Chondrocyte (in vitro differentiated cells): ENCODE measurements at regions not wholly inside any gene's neighbourhood (a gene's known extent, or its start where the extent isn't known, plus 50 kb on each side); places are given as distances from the start of the nearest gene placed in this dataset.

ENCODE experiments used
- DNase-seq: peaks from one replicate; pipeline ENCODE4 v3.0.0; 2021; ENCODE audit warnings: mixed read lengths, low spot score
- H3K27ac Mint-ChIP-seq: one replicate; pipeline ENCODE4 v1.8.0; 2021; ENCODE audit warnings: mild to moderate bottlenecking, moderate library complexity, mixed read lengths; ENCODE audit not compliant: unreplicated experiment
- H3K27me3 Mint-ChIP-seq: 2 replicates; pipeline ENCODE4 v1.8.0; 2021; ENCODE audit warnings: low read depth, mixed read lengths
- H3K36me3 Mint-ChIP-seq: 2 replicates; pipeline ENCODE4 v1.8.0; 2021; ENCODE audit warnings: low read depth, mixed read lengths
- H3K4me1 Mint-ChIP-seq: 2 replicates; pipeline ENCODE4 v1.8.0; 2021; ENCODE audit warnings: low read depth, mild to moderate bottlenecking, mixed read lengths
- H3K4me3 Mint-ChIP-seq: one replicate; pipeline ENCODE4 v1.8.0; 2021; ENCODE audit warnings: mild to moderate bottlenecking, moderate library complexity, mixed read lengths; ENCODE audit not compliant: unreplicated experiment
- H3K9me3 Mint-ChIP-seq: 2 replicates; pipeline ENCODE4 v1.8.0; 2021; ENCODE audit warnings: low read depth, mixed read lengths
- TF ChIP-seq, protein P1 (sequence below): fragments of 200-600 bp; sonication (generic); IDR thresholded peaks from 2 replicates; pipeline ENCODE4 v1.5.0; 2021; ENCODE audit warnings: antibody characterized with exemption, mild to moderate bottlenecking, moderate library complexity

DNA sequence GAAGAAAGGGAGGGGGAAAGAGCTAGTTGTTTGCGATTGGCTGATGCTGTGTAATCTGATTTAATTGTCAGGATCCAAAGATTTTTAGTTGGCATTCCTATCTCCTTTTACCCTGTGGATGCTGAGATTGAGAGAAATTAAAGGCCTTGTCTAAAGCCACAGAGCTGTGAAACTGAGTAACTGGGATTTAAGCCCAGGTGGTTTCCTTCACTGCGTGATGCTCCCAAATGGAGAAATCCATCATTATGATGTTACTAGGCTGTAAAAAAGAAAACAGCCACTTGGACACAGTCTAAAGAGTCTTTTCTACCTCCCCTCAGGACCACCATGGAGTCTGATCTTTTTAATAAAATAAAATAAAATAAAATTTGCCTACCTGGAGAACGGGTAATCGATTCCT, 883.0 kb upstream of the NR2F2 start:
- H3K4me1 Mint-ChIP-seq, result peaks cover 12% of the 10 kb centered on the region
- H3K27me3 Mint-ChIP-seq, result no peaks in the 10 kb centered on the region
- H3K4me3 Mint-ChIP-seq, result no peak overlapping the region
- H3K36me3 Mint-ChIP-seq, result no peaks in the 10 kb centered on the region
- no peak for DNase-seq
- peaks cover 5% of the 10 kb centered on the region for H3K9me3 Mint-ChIP-seq
- TF ChIP-seq, protein P1, sequence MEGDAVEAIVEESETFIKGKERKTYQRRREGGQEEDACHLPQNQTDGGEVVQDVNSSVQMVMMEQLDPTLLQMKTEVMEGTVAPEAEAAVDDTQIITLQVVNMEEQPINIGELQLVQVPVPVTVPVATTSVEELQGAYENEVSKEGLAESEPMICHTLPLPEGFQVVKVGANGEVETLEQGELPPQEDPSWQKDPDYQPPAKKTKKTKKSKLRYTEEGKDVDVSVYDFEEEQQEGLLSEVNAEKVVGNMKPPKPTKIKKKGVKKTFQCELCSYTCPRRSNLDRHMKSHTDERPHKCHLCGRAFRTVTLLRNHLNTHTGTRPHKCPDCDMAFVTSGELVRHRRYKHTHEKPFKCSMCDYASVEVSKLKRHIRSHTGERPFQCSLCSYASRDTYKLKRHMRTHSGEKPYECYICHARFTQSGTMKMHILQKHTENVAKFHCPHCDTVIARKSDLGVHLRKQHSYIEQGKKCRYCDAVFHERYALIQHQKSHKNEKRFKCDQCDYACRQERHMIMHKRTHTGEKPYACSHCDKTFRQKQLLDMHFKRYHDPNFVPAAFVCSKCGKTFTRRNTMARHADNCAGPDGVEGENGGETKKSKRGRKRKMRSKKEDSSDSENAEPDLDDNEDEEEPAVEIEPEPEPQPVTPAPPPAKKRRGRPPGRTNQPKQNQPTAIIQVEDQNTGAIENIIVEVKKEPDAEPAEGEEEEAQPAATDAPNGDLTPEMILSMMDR, result no peak
- H3K27ac Mint-ChIP-seq, result no peak overlapping the region

DNA sequence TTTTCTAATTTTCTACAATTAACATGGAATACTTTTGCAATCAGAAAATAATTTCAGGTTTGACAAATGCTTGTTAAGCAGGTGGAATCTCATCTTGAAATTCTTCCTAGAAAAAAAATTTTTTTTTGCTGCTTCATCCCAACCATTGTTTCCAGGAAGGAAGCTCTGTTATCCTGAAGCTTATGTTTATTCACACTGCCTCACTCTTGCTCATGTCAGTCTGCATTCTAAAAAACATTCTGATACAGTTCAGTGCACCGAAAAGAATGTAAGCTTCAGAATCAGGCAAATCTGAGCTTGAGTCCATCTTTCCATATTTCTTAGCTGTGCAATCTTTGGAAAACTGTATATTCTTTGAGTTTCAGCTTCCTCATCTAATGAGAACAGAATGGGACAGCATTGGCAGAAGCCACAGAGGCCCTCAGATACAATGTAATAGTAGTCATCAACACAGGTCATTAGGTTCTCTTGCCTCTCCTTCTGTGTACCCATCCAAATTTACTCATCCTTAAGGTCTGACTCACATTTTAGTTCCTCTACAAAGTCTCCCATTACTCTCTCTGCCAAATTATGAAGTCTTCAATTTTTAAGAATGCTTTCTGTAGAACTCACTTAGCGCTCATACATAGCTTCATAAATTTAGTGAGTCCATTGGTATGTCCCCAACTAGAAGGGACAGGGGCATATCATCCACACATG, 881.8 kb upstream of the NR2F2 start:
- Mint-ChIP-seq H3K4me1 (peaks cover 12% of the 10 kb centered on the region), H3K27ac (no peak overlapping the region), H3K4me3 (no peak overlapping the region), H3K9me3 (no peaks in the 10 kb centered on the region), H3K36me3 (no peaks in the 10 kb centered on the region), H3K27me3 (no peaks in the 10 kb centered on the region)
- DNase-seq, result no peak
- TF ChIP-seq, protein P1, result no peak

DNA sequence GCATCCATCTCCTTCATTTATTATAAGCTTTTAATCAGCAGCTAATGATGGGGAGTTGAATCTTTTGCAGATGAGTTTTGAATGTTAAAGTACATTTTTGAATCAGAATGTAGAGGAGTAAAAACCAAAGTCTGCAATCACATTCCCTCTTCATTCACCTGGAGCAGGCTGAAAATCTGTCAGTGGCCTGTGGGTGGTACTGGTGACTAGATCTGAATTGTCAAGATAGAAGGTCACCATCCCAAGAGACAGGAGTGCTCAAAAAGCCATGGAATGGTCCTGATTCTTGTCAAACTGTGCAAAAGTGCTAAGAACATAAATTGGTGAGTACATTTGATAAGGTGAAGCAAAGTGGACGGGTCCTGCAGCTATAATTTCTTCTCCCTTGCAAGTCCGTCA, 881.3 kb upstream of the NR2F2 start:
- Mint-ChIP-seq H3K4me1 (peaks cover 17% of the 10 kb centered on the region), H3K4me3 (no peak overlapping the region), H3K27me3 (no peaks in the 10 kb centered on the region), H3K9me3 (no peaks in the 10 kb centered on the region), H3K36me3 (no peaks in the 10 kb centered on the region), H3K27ac (no peak overlapping the region)
- DNase-seq, result no peak
- TF ChIP-seq, protein P1, result peak; percentile 12

DNA sequence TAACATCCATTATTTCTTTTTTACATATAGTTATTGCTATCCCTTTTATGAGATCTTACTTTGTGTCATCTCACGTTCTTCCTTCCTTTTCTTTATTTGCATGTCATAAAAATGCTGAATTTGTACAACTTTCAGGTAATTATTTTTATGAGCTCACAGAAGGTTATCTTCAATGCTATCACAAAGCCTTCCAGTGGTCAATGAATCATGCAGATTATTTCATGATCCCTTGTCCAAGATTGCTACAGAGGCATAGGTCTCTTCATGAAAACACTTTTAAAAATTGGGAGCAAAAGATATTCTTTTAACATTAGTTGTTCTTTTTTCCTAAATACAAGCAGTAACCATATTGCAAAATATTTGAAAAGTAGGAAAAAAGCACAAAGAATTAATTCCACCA, 880.1 kb upstream of the NR2F2 start:
- no peak overlapping the region for H3K27ac Mint-ChIP-seq
- TF ChIP-seq, protein P1, result no peak
- no peaks in the 10 kb centered on the region for H3K9me3 Mint-ChIP-seq
- peaks cover 18% of the 10 kb centered on the region for H3K4me1 Mint-ChIP-seq
- no peaks in the 10 kb centered on the region for H3K36me3 Mint-ChIP-seq
- no peaks in the 10 kb centered on the region for H3K27me3 Mint-ChIP-seq
- H3K4me3 Mint-ChIP-seq, result no peak overlapping the region
- no peak for DNase-seq

DNA sequence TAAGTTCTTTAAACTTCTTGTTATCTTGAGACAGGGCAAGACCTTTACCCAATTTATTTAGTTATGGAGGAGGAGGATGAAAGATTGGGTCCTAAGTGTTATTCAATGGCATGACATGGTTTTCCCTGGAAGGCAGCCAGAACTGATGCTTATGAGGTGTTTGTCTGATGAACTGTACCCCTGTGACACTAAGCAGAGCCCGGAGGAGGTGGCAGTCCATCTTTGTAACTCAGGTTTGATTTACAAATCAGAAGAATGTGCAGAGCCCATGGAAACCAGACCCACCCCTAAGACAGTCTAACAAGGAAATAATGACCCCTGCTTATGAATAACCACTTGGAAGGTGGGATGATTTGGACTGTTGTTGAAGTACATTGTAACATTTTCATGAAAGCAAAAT, 878.6 kb upstream of the NR2F2 start:
- Mint-ChIP-seq H3K36me3 (no peaks in the 10 kb centered on the region), H3K27ac (no peak overlapping the region), H3K4me1 (peaks cover 16% of the 10 kb centered on the region)

More for the DNA sequence above, 878.6 kb upstream of the NR2F2 start:
- no peak overlapping the region for H3K4me3 Mint-ChIP-seq
- TF ChIP-seq, protein P1, result no peak
- no peak for DNase-seq
- no peaks in the 10 kb centered on the region for H3K27me3 Mint-ChIP-seq
- no peaks in the 10 kb centered on the region for H3K9me3 Mint-ChIP-seq
